CD8-positive, alpha-beta memory T cell (primary cell): ENCODE measurements at regions not wholly inside any gene's neighbourhood (a gene's known extent, or its start where the extent isn't known, plus 50 kb on each side); places are given as distances from the start of the nearest gene placed in this dataset.
"Not testable (repeated sequence)": the region's sequence is repeated elsewhere in the genome, so short reads cannot be mapped to it uniquely, and the experiment has no call there.

Experiments used
- CTCF ChIA-PET: fragments of 350-600 bp; sonication (Branson Sonifier 250); formaldehyde crosslinking; loops from one replicate; lab custom pipeline; 2021; ENCODE audit warnings: antibody characterized with exemption; lab: Charles Lee
- POLR2A ChIA-PET: fragments of 350-600 bp; sonication (Branson Sonifier 250); formaldehyde crosslinking; loops from one replicate; lab custom pipeline; 2021; ENCODE audit warnings: antibody characterized with exemption; lab: Charles Lee
- DNase-seq, 5 donors: peaks; one replicate each; pipeline versions ENCODE4 v3.0.0 to v3.0.0-alpha.2; 2020 to 2022; ENCODE audit warnings: mixed read lengths in 1 of 5
- H3K27ac ChIP-seq: one replicate; pipeline ENCODE4 v1.7.0; 2013; ENCODE audit warnings: low read depth, mild to moderate bottlenecking, low read length, moderate library complexity
- H3K27me3 ChIP-seq: 2 replicates; pipeline ENCODE4 v1.7.0; 2013; ENCODE audit warnings: low read length, mild to moderate bottlenecking; ENCODE audit not compliant: insufficient read depth, poor library complexity, severe bottlenecking
- H3K36me3 ChIP-seq: 2 replicates; pipeline ENCODE4 v1.7.0; 2013; ENCODE audit warnings: mild to moderate bottlenecking, low read length, moderate library complexity; ENCODE audit not compliant: insufficient read depth
- H3K4me1 ChIP-seq: 2 replicates; pipeline ENCODE4 v1.7.0; 2013; ENCODE audit warnings: mild to moderate bottlenecking, low read length, moderate library complexity; ENCODE audit not compliant: insufficient read depth
- H3K4me3 ChIP-seq: 2 replicates; pipeline ENCODE4 v1.7.0; 2013; ENCODE audit warnings: mild to moderate bottlenecking, low read length
- H3K9me3 ChIP-seq: 2 replicates; pipeline ENCODE4 v1.7.0; 2013; ENCODE audit warnings: mild to moderate bottlenecking, low read length
- H3K27ac Mint-ChIP-seq, 8 donors: one replicate each; pipeline ENCODE4 v1.8.0; 2020 to 2021; ENCODE audit warnings: mixed read lengths in 8 of 8, mild to moderate bottlenecking in 6 of 8, inconsistent platforms in 3 of 8, moderate library complexity in 3 of 8
- H3K27me3 Mint-ChIP-seq, 2 donors: one replicate each; pipeline ENCODE4 v1.8.0; 2020 to 2021; ENCODE audit warnings: mixed read lengths in 2 of 2, mild to moderate bottlenecking in 1 of 2, moderate library complexity in 1 of 2
- H3K36me3 Mint-ChIP-seq, 3 donors: one replicate each; pipeline ENCODE4 v1.8.0; 2020 to 2021; ENCODE audit warnings: mixed read lengths in 3 of 3, inconsistent platforms in 1 of 3, mild to moderate bottlenecking in 1 of 3
- H3K4me1 Mint-ChIP-seq, 3 donors: one replicate each; pipeline ENCODE4 v1.8.0; 2020 to 2021; ENCODE audit warnings: mixed read lengths in 3 of 3, inconsistent platforms in 1 of 3, mild to moderate bottlenecking in 1 of 3
- H3K4me3 Mint-ChIP-seq, 7 donors: one replicate each; pipeline ENCODE4 v1.8.0; 2020 to 2021; ENCODE audit warnings: mixed read lengths in 7 of 7, mild to moderate bottlenecking in 6 of 7, moderate library complexity in 4 of 7, inconsistent platforms in 2 of 7
- H3K9me3 Mint-ChIP-seq, 5 donors: one replicate each; pipeline ENCODE4 v1.8.0; 2020 to 2022; ENCODE audit warnings: mixed read lengths in 5 of 5, mild to moderate bottlenecking in 3 of 5, moderate library complexity in 2 of 5, inconsistent platforms in 1 of 5

- H3K36me3 ChIP-seq = no peaks in the 10 kb centered on the region
- Mint-ChIP-seq H3K36me3 (peaks cover 0 to 4% (median 2%) of the 10 kb centered on the region in 3 donors), H3K4me3 (peak overlapping the region in 5 of 7 donors; percentile 1 to 77 (median 34)), H3K27ac (peak overlapping the region in 1 of 8 donors; percentile 16), H3K4me1 (peaks cover 19 to 30% (median 24%) of the 10 kb centered on the region in 3 donors), H3K27me3 (peaks cover 43 to 58% of the 10 kb centered on the region in 2 donors), H3K9me3 (no peaks in the 10 kb centered on the region)
- POLR2A ChIA-PET = no interaction called here
- no peak for DNase-seq
- H3K4me1 ChIP-seq = peaks cover 5% of the 10 kb centered on the region
- peak overlapping the region; percentile 21 for H3K4me3 ChIP-seq
- no peaks in the 10 kb centered on the region for H3K9me3 ChIP-seq
- peaks cover 20% of the 10 kb centered on the region for H3K27me3 ChIP-seq
- H3K27ac ChIP-seq = no peak overlapping the region
- CTCF ChIA-PET = interaction anchor here (1.0 kb wide), 1 partner anchor 28 kb away, joined by 5 read pairs; no protein-coding TSS in a partner anchor
Measured at GRCh38 chr22:25419247-25420113, 145.0 kb upstream of the GRK3 start.

DNA sequence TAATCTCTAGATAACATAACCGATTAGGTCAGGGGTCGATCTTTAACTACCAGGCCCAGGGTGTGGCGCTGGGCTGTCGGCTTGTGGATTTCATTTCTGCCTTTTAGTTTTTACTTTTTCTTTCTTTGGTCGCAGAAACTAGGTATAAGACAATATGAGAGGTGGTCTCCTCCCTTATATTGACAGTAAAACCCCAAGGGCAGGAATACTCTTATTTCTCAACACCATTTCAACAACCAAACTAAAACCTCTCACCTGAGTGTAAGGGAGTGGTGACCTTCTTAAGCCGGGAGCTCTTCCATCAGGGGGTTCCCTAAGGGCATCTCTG is 144.4 kb upstream of the GRK3 start:
- Histone ChIP-seq H3K27me3 (peaks cover 20% of the 10 kb centered on the region), H3K4me3 (peak overlapping the region; percentile 21)
- H3K27ac Mint-ChIP-seq, H3K4me1 ChIP-seq, H3K36me3 ChIP-seq, H3K9me3 Mint-ChIP-seq, POLR2A ChIA-PET, H3K9me3 ChIP-seq, H3K36me3 Mint-ChIP-seq, H3K27ac ChIP-seq, DNase-seq: not testable (repeated sequence)
- H3K4me1 Mint-ChIP-seq = peaks cover 19 to 30% (median 24%) of the 10 kb centered on the region in 3 donors
- CTCF ChIA-PET = interaction anchor here (1.0 kb wide), 1 partner anchor 27 kb away, joined by 5 read pairs; no protein-coding TSS in a partner anchor
- peaks cover 43 to 61% of the 10 kb centered on the region in 2 donors for H3K27me3 Mint-ChIP-seq
- peak overlapping the region in 5 of 7 donors; percentile 1 to 77 (median 53) for H3K4me3 Mint-ChIP-seq

DNA sequence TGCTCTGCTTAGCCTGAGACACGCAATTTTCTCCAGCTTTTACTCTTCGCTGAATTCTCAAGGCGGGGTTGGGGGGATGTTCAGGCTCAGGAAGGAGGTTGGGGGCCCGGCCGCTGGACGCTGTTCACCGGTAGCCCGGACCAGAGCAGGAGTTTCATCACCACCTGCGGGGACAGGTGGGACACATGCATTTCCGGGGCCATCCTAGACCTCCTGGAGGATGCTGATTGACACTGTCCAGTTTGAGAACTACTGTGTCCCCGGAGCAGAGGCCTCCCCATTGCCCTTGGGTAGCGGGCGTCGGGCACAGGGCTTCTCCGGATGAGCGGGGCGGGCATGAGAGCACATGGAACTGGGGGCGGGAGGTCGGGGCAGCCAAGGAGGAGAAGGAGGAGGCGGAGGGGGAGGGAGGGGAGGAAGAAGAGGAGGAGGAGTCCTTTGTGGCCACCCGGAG is 144.0 kb upstream of the GRK3 start:
- H3K27me3 Mint-ChIP-seq = peaks cover 43 to 63% of the 10 kb centered on the region in 2 donors
- Histone ChIP-seq H3K36me3 (no peaks in the 10 kb centered on the region), H3K9me3 (no peaks in the 10 kb centered on the region), H3K4me3 (no peak overlapping the region), H3K27ac (no peak overlapping the region), H3K4me1 (peaks cover 5% of the 10 kb centered on the region), H3K27me3 (peaks cover 20% of the 10 kb centered on the region)
- peak overlapping the region in 3 of 7 donors; percentile 53 to 77 (median 63) for H3K4me3 Mint-ChIP-seq
- ChIA-PET POLR2A (no interaction called here), CTCF (interaction anchor here (1.0 kb wide), 1 partner anchor 27 kb away, joined by 5 read pairs; no protein-coding TSS in a partner anchor)
- H3K9me3 Mint-ChIP-seq = no peaks in the 10 kb centered on the region
- H3K36me3 Mint-ChIP-seq = peaks cover 0 to under 1% (median 0%) of the 10 kb centered on the region in 3 donors
- no peak overlapping the region for H3K27ac Mint-ChIP-seq
- H3K4me1 Mint-ChIP-seq = peaks cover 19 to 30% (median 24%) of the 10 kb centered on the region in 3 donors
- DNase-seq = no peak

DNA sequence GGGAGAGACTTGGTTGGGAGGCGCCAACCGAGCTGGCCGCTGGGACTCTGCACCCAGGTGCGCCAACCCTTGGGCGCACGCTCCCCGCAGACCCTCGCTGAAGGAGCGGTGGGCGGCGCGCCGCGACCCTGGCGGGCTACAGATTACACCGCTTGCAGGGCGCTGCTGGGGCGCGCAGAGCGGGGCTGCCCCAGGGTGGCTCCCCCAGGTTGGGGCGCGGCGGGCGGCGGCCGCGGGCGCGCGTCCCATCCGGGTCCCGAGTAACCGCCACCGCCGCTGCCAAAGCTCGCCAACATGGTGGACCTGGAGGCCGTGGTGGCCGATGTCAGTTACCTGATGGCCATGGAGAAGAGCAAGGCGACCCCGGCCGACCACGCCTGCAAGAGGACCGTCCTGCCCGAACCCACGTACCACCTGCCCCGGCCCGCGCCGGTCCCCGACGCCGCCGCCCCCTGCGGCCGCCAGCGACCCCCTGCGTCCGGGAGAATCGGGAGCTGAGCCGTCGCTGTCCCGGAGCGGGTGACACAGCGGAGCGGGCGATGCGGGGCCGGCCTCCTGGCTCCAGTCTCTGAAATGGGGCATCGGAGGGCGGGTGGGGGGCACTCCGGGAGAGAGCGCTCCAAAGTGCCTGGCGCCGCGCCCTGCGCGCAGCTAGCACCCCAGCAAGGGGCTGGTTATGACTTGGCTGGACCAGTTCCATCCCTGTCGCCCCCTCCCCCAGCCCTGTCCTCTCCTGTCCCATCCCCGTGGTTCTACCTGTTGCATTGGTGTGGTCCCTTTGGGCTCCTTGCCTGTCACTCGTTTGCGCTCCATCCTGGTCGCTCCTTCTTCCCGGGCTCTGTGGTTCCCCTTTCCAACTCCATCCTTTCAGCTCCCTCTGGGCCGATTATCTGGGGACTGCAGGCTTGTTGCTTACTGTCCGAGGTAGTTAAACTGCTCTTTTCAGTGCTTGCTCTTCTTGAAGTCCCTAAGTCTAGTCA is 143.3 kb upstream of the GRK3 start:
- peak overlapping the region; percentile 30 to 83 (median 68) for H3K4me3 Mint-ChIP-seq
- H3K27me3 ChIP-seq = peaks cover 20% of the 10 kb centered on the region
- no peak for DNase-seq
- ChIA-PET CTCF (interaction anchor here (0.6 to 1.2 kb wide), 2 partner anchors 14 to 44 kb away, joined by 3 read pairs; no protein-coding TSS in a partner anchor), POLR2A (no interaction called here)
- H3K9me3 Mint-ChIP-seq = no peaks in the 10 kb centered on the region
- no peaks in the 10 kb centered on the region for H3K36me3 Mint-ChIP-seq
- no peak overlapping the region for H3K4me3 ChIP-seq
- H3K27ac ChIP-seq = no peak overlapping the region
- H3K9me3 ChIP-seq = no peaks in the 10 kb centered on the region
- H3K4me1 ChIP-seq = peaks cover 5% of the 10 kb centered on the region
- H3K27ac Mint-ChIP-seq = peak overlapping the region in 1 of 8 donors; percentile 21
- peaks cover 43 to 67% of the 10 kb centered on the region in 2 donors for H3K27me3 Mint-ChIP-seq
- peaks cover 19 to 30% (median 24%) of the 10 kb centered on the region in 3 donors for H3K4me1 Mint-ChIP-seq
- H3K36me3 ChIP-seq = no peaks in the 10 kb centered on the region

- H3K4me3 Mint-ChIP-seq, H3K36me3 ChIP-seq, H3K9me3 Mint-ChIP-seq, H3K36me3 Mint-ChIP-seq, H3K4me3 ChIP-seq, DNase-seq, H3K4me1 Mint-ChIP-seq, POLR2A ChIA-PET, H3K4me1 ChIP-seq, CTCF ChIA-PET, H3K27ac Mint-ChIP-seq, H3K27ac ChIP-seq, H3K9me3 ChIP-seq: not testable (repeated sequence)
- peaks cover 11% of the 10 kb centered on the region for H3K27me3 ChIP-seq
- H3K27me3 Mint-ChIP-seq = peaks cover 25 to 46% of the 10 kb centered on the region in 2 donors
Measured at GRCh38 chr22:25426530-25427308, 137.8 kb upstream of the GRK3 start.

DNA sequence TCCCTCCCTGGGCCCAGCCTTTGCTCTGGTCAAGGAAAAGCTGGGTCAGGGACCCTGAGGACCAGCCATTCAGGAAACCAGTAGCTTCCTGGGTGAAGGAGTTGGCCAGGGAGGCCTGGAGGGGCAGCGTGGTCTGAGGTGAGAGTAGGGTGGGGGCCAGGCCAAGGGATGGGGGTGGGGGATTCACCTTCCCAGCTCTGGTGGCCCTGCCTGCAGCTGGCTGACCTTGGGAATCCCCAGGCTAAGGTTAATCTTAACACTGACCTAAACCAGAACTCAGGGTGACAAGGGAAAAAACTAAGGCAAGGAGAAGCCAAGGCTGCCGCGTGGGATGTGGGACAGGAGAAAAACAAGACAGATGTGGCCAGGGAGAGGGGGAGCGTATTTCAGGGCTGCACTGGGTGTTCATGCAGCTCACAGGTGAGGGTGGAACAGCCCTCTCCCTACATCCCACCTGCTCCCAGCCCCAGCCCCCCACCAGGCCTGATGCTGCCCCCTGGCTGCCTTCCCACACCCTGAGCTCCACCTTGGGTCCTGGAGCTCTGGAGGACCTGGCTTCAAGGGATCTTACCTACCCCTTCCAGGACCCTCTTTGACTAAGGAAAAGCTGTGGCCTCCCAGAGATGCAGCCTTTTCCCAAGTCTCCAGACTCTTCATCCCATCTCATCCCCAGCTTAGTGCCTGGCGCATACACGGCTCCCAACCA is 132.7 kb upstream of the GRK3 start:
- DNase-seq, POLR2A ChIA-PET, H3K9me3 Mint-ChIP-seq, H3K27ac ChIP-seq, H3K4me1 ChIP-seq, CTCF ChIA-PET, H3K4me3 Mint-ChIP-seq, H3K4me1 Mint-ChIP-seq, H3K36me3 Mint-ChIP-seq, H3K9me3 ChIP-seq, H3K27me3 ChIP-seq, H3K4me3 ChIP-seq, H3K27ac Mint-ChIP-seq, H3K36me3 ChIP-seq: not testable (repeated sequence)
- H3K27me3 Mint-ChIP-seq = peaks cover 5 to 22% of the 10 kb centered on the region in 2 donors

DNA sequence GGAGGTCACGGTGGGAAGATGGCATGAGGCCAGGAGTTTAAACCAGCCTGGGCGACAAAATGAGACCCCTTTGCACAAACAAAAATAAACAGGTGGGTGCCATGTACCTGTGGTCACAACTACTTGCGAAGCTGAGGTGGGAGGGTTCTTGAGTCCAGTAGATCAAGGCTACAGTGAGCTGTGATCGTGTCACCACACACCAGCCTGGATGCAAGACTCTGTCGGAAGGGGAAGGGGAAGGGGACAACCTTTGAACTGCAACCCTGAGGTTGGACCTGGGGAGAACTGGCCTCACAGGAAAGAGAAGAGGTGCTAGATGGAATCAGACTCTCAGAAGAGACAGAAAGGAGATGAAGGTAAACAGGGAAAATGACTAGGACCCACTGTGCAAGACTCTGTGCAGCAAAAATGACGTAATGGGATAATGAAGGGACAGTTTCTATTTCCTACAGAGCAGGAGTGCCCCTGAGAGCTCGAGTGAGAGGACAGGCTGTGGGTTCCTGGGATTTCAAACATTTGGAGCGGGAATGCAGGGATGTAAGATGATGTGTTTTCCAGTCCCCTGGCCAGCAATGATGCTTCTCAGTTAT is 131.0 kb upstream of the GRK3 start:
- H3K27ac Mint-ChIP-seq, H3K4me1 Mint-ChIP-seq, H3K27me3 ChIP-seq, CTCF ChIA-PET, H3K4me3 Mint-ChIP-seq, H3K36me3 Mint-ChIP-seq, H3K4me3 ChIP-seq, POLR2A ChIA-PET, H3K27ac ChIP-seq, H3K9me3 Mint-ChIP-seq, H3K4me1 ChIP-seq, H3K36me3 ChIP-seq, DNase-seq, H3K9me3 ChIP-seq: not testable (repeated sequence)
- peaks cover 5 to 16% of the 10 kb centered on the region in 2 donors for H3K27me3 Mint-ChIP-seq
